HepG2 (cell line): ENCODE measurements at regions not wholly inside any gene's neighbourhood (a gene's known extent, or its start where the extent isn't known, plus 50 kb on each side); places are given as distances from the start of the nearest gene placed in this dataset.

Experiments
- ATAC-seq: fragments of 200-7000 bp; cut with Tn5 transposase; 3 replicates; pipeline ENCODE4 v1.9.1; 2020; ENCODE audit warnings: mild to moderate bottlenecking, moderate library complexity
- BruUV-seq: library from RNA; stranded (reverse); fragments of 400-500 nt; replicated peaks from 2 replicates; lab custom pipeline; 2021; lab: Mats Ljungman, UMichigan
- CTCF ChIA-PET: fragments of 300-600 bp; formaldehyde crosslinking; extraction: SDS; loops from one replicate; lab custom pipeline; 2021; ENCODE audit warnings: low total read pairs, inconsistent platforms, low intra/inter-chr PET ratio; lab: Yijun Ruan, JAX
- POLR2A ChIA-PET: fragments of 350-600 bp; sonication (Branson Sonifier 250); formaldehyde crosslinking; loops from one replicate; lab custom pipeline; 2020; ENCODE audit warnings: antibody characterized with exemption, inconsistent platforms; lab: Yijun Ruan, JAX
- DNase-seq: peaks from one replicate; pipeline ENCODE4 v3.0.0-alpha.2; 2015; ENCODE audit warnings: low spot score
- FAIRE-seq: peaks from 3 replicates; lab custom pipeline; 2011; peaks lifted over from hg19 to GRCh38; lab: Jason Lieb, UNC
- H2AFZ ChIP-seq: one replicate; pipeline ENCODE4 v1.6.1; 2011; ENCODE audit warnings: low read length, inconsistent platforms
- H3K27ac ChIP-seq: fragments of 300-600 bp; 3 replicates; pipeline ENCODE4 v1.8.0; 2011; ENCODE audit warnings: mixed run types, mild to moderate bottlenecking, mixed read lengths, low read length, inconsistent platforms; ENCODE audit not compliant: insufficient read depth; ENCODE audit errors: extremely low read length
- H3K27me3 ChIP-seq, 2 experiments: fragments of 200-600 bp in 1 of 2; 2 replicates in 1 of 2; 3 replicates in 1 of 2; pipeline versions ENCODE4 v1.6.0 to v1.8.0; 2011; ENCODE audit warnings: low read length in 2 of 2, mild to moderate bottlenecking in 2 of 2, moderate library complexity in 2 of 2, inconsistent platforms in 1 of 2; ENCODE audit not compliant: insufficient read depth in 2 of 2, control insufficient read depth in 1 of 2
- H3K36me3 ChIP-seq, 2 experiments: fragments of 200-600 bp in 1 of 2; replicated peaks in 1 of 2; 2 replicates in 1 of 2; 3 replicates in 1 of 2; pipeline versions ENCODE4 v1.5.1 to v1.8.0; 2011; ENCODE audit warnings: low read length in 2 of 2, inconsistent platforms in 1 of 2; ENCODE audit not compliant: insufficient read depth in 2 of 2, control insufficient read depth in 1 of 2
- H3K4me1 ChIP-seq: 2 replicates; pipeline ENCODE4 v1.5.1; 2012; ENCODE audit warnings: low read length, inconsistent platforms; ENCODE audit not compliant: insufficient read depth
- H3K4me2 ChIP-seq: 2 replicates; pipeline ENCODE4 v1.6.0; 2011; ENCODE audit warnings: low read depth, low read length, inconsistent platforms
- H3K4me3 ChIP-seq, 3 experiments: fragments of 200-600 bp in 1 of 3; sonication (generic), shearing (Covaris generic) in 1 of 3; replicated peaks in 1 of 3; 2 replicates each; pipeline ENCODE4 v1.5.1; 2011 to 2016; ENCODE audit warnings: low read length in 3 of 3, inconsistent platforms in 2 of 3, low read depth in 2 of 3, mild to moderate bottlenecking in 2 of 3, control low read depth in 1 of 3, mixed read lengths in 1 of 3; ENCODE audit not compliant: insufficient read depth in 1 of 3
- H3K79me2 ChIP-seq: one replicate; pipeline ENCODE4 v1.6.1; 2011; ENCODE audit warnings: low read length, inconsistent platforms; ENCODE audit not compliant: insufficient read depth
- H3K9ac ChIP-seq: 2 replicates; pipeline ENCODE4 v1.6.0; 2011; ENCODE audit warnings: mild to moderate bottlenecking, low read depth, low read length, inconsistent platforms; ENCODE audit not compliant: insufficient read depth
- H3K9me3 ChIP-seq: 2 replicates; pipeline ENCODE4 v1.5.1; 2012; ENCODE audit warnings: mild to moderate bottlenecking, low read length
- H4K20me1 ChIP-seq: 2 replicates; pipeline ENCODE4 v1.6.0; 2011; ENCODE audit warnings: inconsistent platforms, mild to moderate bottlenecking, low read length, moderate library complexity; ENCODE audit not compliant: insufficient read depth
- CHD2 ChIP-seq: IDR thresholded peaks from 2 replicates; pipeline ENCODE4 v1.6.1; 2011; ENCODE audit warnings: low read depth, low read length, improper control_type of control experiment
- CREBL2 ChIP-seq: sonication (generic); formaldehyde crosslinking; IDR thresholded peaks from 2 replicates; pipeline ENCODE4 v1.8.1; 2023; ENCODE audit warnings: missing genetic modification reagents, mild to moderate bottlenecking, borderline replicate concordance
- GATAD1 ChIP-seq: IDR thresholded peaks from 2 replicates; pipeline ENCODE4 v1.6.1; 2016; ENCODE audit warnings: missing genetic modification reagents, missing compliant biosample characterization
- HIVEP1 ChIP-seq: sonication (generic); formaldehyde crosslinking; IDR thresholded peaks from 2 replicates; pipeline ENCODE4 v1.4.0; 2020; ENCODE audit warnings: mild to moderate bottlenecking, missing genetic modification reagents
- RFXAP ChIP-seq: sonication (generic); formaldehyde crosslinking; IDR thresholded peaks from 2 replicates; pipeline ENCODE4 v1.4.0; 2020; ENCODE audit warnings: missing genetic modification reagents, borderline replicate concordance
- SIN3A ChIP-seq: IDR thresholded peaks from 2 replicates; pipeline ENCODE4 v1.6.1; 2011; ENCODE audit warnings: low read depth, mild to moderate bottlenecking, control low read depth, low read length, borderline replicate concordance
- ZNF3 ChIP-seq: IDR thresholded peaks from 2 replicates; pipeline ENCODE4 v1.7.0; 2017; ENCODE audit warnings: inconsistent platforms
- WGBS: methylation state at CpG from one replicate; pipeline ENCODE4 v1.1.6; 2017; ENCODE audit warnings: low lambda C conversion rate; 5-methylcytosine and 5-hydroxymethylcytosine counted together
- in situ Hi-C: cut with HindIII; loops from 2 replicates; pipeline ENCODE4 v1.10.0; 2017; ENCODE audit warnings: low pct_unique_long_range_greater_than_20kb; ENCODE audit not compliant: extremely low pct_ligation_motif_present
- intact Hi-C: fragments of 100-400 bp; cut with micrococcal nuclease; formaldehyde crosslinking; loops from one replicate; pipeline ENCODE4 v1.10.0; 2022; ENCODE audit not compliant: unreplicated experiment

GRCh38 chr10:78511324-78512204 is 477.9 kb downstream of the RPS24 start:
- intact Hi-C loops: no loop called here
- no peaks in the 10 kb centered on the region for H3K27me3 ChIP-seq
- FAIRE-seq: no peak
- BruUV-seq: no TSS peak
- CTCF ChIA-PET: no interaction called here
- no peak for ATAC-seq
- H3K27ac ChIP-seq: no peak overlapping the region
- no peak overlapping the region for H3K9ac ChIP-seq
- H4K20me1 ChIP-seq: no peaks in the 10 kb centered on the region
- in situ Hi-C loops: no loop called here
- H3K9me3 ChIP-seq: no peaks in the 10 kb centered on the region
- peaks cover 15% of the 10 kb centered on the region for H3K4me1 ChIP-seq
- no peak overlapping the region for H3K4me3 ChIP-seq
- TF ChIP-seq SIN3A (no peak), CHD2 (no peak), RFXAP (CRISPR knock-in tag) (no peak), ZNF3 (CRISPR knock-in tag) (no peak), GATAD1 (no peak)
- no peaks in the 10 kb centered on the region for H3K79me2 ChIP-seq
- DNase-seq: no peak
- H2AFZ ChIP-seq: no peak overlapping the region
- POLR2A ChIA-PET: interaction anchor here (0.7 kb wide), 1 partner anchor 17 kb away, joined by 3 read pairs; no protein-coding TSS in a partner anchor
- no peak overlapping the region for H3K4me2 ChIP-seq
- 90% methylated on average over 6 of the region's 6 CpGs for WGBS
- H3K36me3 ChIP-seq: no peaks in the 10 kb centered on the region

- no peaks in the 10 kb centered on the region for H3K27me3 ChIP-seq
- no peak overlapping the region for H3K9ac ChIP-seq
- intact Hi-C loops (no loop called here), in situ Hi-C loops (no loop called here)
- ChIA-PET CTCF (no interaction called here), POLR2A (interaction anchor here (0.7 kb wide), 1 partner anchor 17 kb away, joined by 3 read pairs; no protein-coding TSS in a partner anchor)
- H2AFZ ChIP-seq: no peak overlapping the region
- no peak for FAIRE-seq
- H3K9me3 ChIP-seq: no peaks in the 10 kb centered on the region
- 45% methylated on average over 3 of the region's 3 CpGs for WGBS
- no peak overlapping the region for H3K4me2 ChIP-seq
- H3K4me1 ChIP-seq: peaks cover 15% of the 10 kb centered on the region
- no peaks in the 10 kb centered on the region for H3K79me2 ChIP-seq
- no peak for DNase-seq
- ATAC-seq: no peak
- no peak overlapping the region for H3K4me3 ChIP-seq
- H4K20me1 ChIP-seq: no peaks in the 10 kb centered on the region
- BruUV-seq: no TSS peak
- TF ChIP-seq CREBL2 (CRISPR knock-in tag): no peak
- TF ChIP-seq HIVEP1 (CRISPR knock-in tag): no peak
- H3K27ac ChIP-seq: no peak overlapping the region
- H3K36me3 ChIP-seq: no peaks in the 10 kb centered on the region
These were observed 478.5 kb downstream of the RPS24 start for GRCh38 chr10:78512205-78512550.
